Fibroblast of pulmonary artery (primary cell): ENCODE measurements at regions not wholly inside any gene's neighbourhood (a gene's known extent, or its start where the extent isn't known, plus 50 kb on each side); places are given as distances from the start of the nearest gene placed in this dataset.

Source experiments
- DNase-seq: peaks from one replicate; pipeline ENCODE4 v3.0.0-alpha.2; 2010; ENCODE audit warnings: low read depth
- H3K4me3 ChIP-seq: replicated peaks from 2 replicates; pipeline ENCODE4 v1.5.1; 2011; ENCODE audit warnings: low read depth, mild to moderate bottlenecking, control low read depth, low read length, moderate library complexity
- TF ChIP-seq, protein P1 (sequence below): IDR thresholded peaks from 2 replicates; pipeline ENCODE4 v1.5.1; 2011; ENCODE audit warnings: mild to moderate bottlenecking, control low read depth, low read length, inconsistent platforms; ENCODE audit errors: missing control alignments

DNA sequence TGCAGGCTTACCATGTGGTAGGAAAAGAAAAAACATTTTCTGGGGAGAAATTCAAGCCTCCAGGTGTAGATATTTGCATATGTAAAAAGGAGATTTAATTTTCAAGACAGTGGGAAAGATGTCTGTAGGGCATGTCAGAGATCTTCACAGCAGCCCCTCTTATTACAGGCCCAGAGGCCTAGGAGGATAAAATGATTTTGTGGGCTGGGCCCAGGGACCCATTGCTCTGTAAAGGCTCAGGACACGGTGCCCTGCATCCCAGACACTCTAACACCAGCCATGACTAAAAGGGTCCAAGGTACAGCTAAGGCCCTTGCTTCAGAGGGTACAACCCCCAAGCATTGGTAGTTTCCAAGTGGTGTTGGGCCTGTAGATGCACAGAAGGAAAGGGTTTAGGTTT is 680.1 kb downstream of the IGSF11 start:
- TF ChIP-seq, protein P1, sequence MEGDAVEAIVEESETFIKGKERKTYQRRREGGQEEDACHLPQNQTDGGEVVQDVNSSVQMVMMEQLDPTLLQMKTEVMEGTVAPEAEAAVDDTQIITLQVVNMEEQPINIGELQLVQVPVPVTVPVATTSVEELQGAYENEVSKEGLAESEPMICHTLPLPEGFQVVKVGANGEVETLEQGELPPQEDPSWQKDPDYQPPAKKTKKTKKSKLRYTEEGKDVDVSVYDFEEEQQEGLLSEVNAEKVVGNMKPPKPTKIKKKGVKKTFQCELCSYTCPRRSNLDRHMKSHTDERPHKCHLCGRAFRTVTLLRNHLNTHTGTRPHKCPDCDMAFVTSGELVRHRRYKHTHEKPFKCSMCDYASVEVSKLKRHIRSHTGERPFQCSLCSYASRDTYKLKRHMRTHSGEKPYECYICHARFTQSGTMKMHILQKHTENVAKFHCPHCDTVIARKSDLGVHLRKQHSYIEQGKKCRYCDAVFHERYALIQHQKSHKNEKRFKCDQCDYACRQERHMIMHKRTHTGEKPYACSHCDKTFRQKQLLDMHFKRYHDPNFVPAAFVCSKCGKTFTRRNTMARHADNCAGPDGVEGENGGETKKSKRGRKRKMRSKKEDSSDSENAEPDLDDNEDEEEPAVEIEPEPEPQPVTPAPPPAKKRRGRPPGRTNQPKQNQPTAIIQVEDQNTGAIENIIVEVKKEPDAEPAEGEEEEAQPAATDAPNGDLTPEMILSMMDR: no peak
- no peak overlapping the region for H3K4me3 ChIP-seq
- DNase-seq: no peak

DNA sequence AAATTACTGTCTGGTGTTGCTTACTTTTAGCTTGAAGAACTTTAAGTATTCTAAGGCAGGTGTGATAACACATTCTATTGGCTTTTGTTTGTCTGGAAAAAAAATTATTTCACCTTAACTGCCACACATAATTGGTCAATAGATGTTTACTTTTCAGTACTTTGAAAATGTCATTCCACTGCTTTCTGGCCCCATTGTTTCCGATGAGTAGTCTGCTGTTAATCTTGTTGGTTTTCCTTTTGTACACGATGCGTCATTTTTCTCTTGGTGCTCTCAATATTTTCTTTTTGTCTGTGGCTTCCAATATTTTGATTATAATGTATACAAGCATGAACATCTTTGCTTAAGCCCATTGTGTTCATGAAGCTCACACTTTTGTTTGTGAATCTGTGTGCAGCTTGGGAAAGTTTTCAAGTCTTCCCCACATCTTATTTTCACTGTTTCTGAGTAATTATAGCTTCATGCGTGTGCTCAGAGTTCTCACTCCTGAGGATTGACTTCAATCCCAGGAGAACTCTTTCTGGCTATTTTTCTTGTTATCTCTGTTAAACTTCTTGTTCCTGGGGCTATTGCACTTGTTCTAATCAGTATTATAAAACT is 664.7 kb downstream of the IGSF11 start:
- TF ChIP-seq, protein P1: no peak
- no peak overlapping the region for H3K4me3 ChIP-seq
- no peak for DNase-seq

DNA sequence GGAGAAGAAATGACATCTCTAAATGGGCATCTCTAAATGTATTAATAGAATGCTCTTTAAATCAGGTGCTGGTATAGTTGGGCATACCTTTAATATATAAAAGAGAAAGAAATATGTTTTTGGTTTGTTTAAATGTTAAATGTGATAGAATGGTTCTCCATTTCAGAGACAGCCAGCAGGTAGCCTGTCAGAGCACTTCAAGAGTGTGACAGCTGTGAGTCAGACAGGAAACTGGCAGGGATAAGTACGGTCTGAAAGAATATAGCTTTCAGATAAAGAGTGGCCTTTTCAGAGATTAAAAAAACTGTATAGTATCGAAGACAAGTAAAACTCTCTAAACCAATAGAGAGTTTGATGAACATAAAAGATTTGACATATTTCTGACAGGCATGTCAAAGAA is 654.1 kb downstream of the IGSF11 start:
- no peak overlapping the region for H3K4me3 ChIP-seq
- DNase-seq: no peak

DNA sequence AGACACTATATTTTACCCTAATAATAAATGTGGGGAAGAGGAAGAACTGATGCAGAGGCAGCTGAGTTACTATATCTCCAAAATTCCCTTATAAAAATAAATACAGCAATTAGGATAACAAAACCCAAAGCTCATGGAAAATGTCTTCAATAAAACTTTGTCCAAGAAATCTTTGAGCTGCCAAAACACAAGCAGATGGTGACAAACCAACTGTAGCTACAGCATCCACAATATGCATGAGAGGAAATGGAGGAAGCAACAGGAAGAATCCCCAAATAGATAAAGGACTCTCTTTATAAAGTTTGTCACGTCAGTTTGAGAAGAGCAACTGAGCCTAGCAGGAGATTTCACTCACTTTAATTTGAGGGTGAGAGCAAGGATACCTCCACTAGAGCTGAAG is 638.2 kb downstream of the IGSF11 start:
- H3K4me3 ChIP-seq: no peak overlapping the region
- DNase-seq: no peak
- TF ChIP-seq, protein P1: no peak

More for the DNA sequence above, 654.1 kb downstream of the IGSF11 start:
- TF ChIP-seq, protein P1: no peak

DNA sequence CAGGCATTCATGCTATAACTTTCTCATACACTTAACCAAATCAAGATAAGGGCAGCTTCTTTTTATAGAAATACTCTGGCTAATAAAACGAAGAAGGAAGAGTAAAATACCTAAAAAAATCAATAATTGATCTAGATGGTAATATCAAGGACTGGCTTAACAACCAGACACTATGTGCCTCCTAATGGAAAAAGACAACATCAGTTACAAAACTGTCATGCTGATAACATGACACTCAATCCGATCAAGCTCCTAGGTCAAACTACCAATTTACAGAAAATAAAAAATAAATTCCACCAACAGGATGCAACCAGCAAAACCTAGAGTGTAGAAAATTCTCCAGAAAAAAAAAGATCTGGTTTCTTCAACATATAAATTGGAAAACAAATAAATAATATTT is 634.6 kb downstream of the IGSF11 start:
- DNase-seq: no peak
- no peak overlapping the region for H3K4me3 ChIP-seq
- TF ChIP-seq, protein P1: no peak

DNA sequence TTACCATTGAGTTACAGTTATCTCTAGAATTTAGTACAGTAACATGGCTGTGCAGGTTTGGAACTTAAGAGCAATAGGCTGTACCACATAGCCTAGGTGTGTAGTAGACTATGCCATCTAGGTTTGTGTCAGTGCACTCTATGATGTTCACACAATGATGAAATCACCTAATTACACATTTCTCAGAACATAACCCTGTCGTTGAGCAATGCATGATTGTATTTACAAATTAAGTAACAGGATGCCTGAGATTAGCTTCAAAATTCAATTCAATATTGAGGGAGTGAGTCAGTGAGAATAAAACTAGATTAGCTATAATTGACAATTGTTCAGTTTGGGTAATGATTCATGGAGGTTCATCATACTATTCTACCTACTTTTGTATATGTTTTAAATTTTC is 633.8 kb downstream of the IGSF11 start:
- DNase-seq: no peak
- TF ChIP-seq, protein P1: no peak
- no peak overlapping the region for H3K4me3 ChIP-seq

DNA sequence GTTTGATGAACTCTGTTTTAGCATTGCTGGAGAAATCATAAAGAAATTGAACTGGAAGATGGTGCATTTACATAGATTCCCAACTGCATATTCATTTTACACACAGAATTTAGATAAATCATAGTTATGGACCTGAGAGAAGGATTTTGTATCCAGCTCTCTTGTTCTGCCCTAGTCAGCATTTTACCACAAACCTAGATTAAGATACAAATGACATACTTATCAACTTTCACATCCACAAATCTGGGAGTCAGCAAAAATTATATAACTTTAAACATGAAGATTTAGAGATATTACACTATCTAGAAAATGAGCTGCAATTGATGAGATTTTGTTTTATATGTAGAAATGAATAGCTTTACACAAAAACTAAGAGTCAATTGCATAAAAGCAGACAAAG is 632.8 kb downstream of the IGSF11 start:
- no peak overlapping the region for H3K4me3 ChIP-seq
- TF ChIP-seq, protein P1: no peak
- DNase-seq: no peak
